Keratinocyte (primary cell): ENCODE measurements at regions not wholly inside any gene's neighbourhood (a gene's known extent, or its start where the extent isn't known, plus 50 kb on each side); places are given as distances from the start of the nearest gene placed in this dataset.

ENCODE experiments used
- EZH2 ChIP-seq: IDR thresholded peaks from one replicate; pipeline ENCODE4 v1.6.1; 2012; ENCODE audit warnings: inconsistent platforms, mild to moderate bottlenecking, low read length, moderate library complexity
- TF ChIP-seq, protein P1 (sequence below), 3 experiments: IDR thresholded peaks in 1 of 3; conservative IDR thresholded peaks in 1 of 3; optimal IDR thresholded peaks in 1 of 3; 2 replicates in 2 of 3; 3 replicates in 1 of 3; pipeline versions ENCODE3 to v1.5.1; 2011; ENCODE audit warnings: low read length in 3 of 3, mild to moderate bottlenecking in 3 of 3, moderate library complexity in 2 of 3, control low read depth in 1 of 3, inconsistent platforms in 1 of 3; ENCODE audit not compliant: insufficient read depth in 2 of 3; ENCODE audit errors: extremely low read depth in 1 of 3

DNA sequence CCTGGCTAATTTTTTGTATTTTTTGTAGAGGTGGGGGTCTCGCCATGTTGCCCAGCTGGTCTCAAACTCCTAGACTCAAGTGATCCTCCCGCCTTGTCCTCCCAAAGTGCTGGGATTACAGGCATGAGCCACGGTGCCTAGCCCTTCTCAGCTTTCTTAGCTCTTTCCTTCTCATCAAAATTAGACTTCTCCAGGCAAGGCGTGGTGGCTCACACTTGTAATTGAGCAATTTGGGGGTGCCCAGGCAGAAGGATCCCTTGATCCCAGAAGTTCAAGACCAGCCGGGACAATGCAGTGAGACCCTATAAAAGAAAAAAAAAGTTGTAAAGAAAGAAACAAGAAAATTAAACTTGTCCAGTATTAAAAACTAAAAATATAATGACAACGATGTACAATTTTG, 112.6 kb upstream of the ERRFI1 start:
- TF ChIP-seq, protein P1, sequence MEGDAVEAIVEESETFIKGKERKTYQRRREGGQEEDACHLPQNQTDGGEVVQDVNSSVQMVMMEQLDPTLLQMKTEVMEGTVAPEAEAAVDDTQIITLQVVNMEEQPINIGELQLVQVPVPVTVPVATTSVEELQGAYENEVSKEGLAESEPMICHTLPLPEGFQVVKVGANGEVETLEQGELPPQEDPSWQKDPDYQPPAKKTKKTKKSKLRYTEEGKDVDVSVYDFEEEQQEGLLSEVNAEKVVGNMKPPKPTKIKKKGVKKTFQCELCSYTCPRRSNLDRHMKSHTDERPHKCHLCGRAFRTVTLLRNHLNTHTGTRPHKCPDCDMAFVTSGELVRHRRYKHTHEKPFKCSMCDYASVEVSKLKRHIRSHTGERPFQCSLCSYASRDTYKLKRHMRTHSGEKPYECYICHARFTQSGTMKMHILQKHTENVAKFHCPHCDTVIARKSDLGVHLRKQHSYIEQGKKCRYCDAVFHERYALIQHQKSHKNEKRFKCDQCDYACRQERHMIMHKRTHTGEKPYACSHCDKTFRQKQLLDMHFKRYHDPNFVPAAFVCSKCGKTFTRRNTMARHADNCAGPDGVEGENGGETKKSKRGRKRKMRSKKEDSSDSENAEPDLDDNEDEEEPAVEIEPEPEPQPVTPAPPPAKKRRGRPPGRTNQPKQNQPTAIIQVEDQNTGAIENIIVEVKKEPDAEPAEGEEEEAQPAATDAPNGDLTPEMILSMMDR (optimal IDR thresholded peaks at IDR 0.05 in 1 of 3, IDR thresholded peaks at IDR 0.05 in 1 of 3, conservative IDR thresholded peaks at IDR 0.05 in 1 of 3; ENCODE audit: extremely low read depth in 1 of 3, insufficient read depth in 2 of 3, low read length in 3 of 3): no peak
- TF ChIP-seq EZH2: no peak
